ENCODE measurements at regions not wholly inside any gene's neighbourhood (a gene's known extent, or its start where the extent isn't known, plus 50 kb on each side); places are given as distances from the start of the nearest gene placed in this dataset.

DNA sequence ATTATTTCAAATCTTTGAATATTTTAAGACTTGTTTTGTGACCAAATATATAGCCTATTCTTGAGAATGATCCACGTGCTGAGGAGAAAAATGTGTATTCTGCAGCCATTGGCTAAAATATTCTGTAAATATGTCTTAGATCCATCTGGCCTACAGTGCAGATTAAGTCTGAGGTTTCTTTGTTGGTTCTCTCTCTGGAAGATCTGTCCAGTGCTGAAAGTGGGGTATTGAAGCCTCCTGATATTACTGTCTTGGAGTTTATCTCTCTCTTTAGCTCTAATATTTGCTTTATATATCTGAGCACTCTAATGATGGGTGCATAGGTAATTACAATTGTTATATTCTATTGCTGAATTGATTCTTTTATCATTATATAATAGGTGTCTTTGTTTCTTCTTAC is 617.4 kb upstream of the LRFN5 start:
- Mint-ChIP-seq H3K4me1 (no peaks in the 10 kb centered on the region), H3K4me3 (no peak overlapping the region), H3K9me3 (peaks cover 0 to 20% (median 7%) of the 10 kb centered on the region in 7 donors), H3K27ac (no peak overlapping the region), H3K36me3 (no peaks in the 10 kb centered on the region), H3K27me3 (ENCODE audit: low read depth in 3 of 3) (no peaks in the 10 kb centered on the region)
- Histone ChIP-seq H3K4me3 (replicated peaks in 1 of 3; ENCODE audit: low read depth in 2 of 3, low read length in 3 of 3) (no peak overlapping the region), H3K36me3 (replicated peaks in 1 of 2; ENCODE audit: control insufficient read depth in 1 of 2, insufficient read depth in 2 of 2, low read length in 2 of 2) (no peaks in the 10 kb centered on the region), H2AFZ (ENCODE audit: insufficient read depth, low read depth, low read length, poor library complexity, severe bottlenecking) (no peak overlapping the region), H3K9ac (ENCODE audit: insufficient read depth, low read length, poor library complexity, severe bottlenecking) (no peak overlapping the region), H3K27me3 (ENCODE audit: control insufficient read depth in 2 of 2, insufficient read depth in 2 of 2, low read length in 2 of 2) (no peaks in the 10 kb centered on the region), H3K4me2 (replicated peaks; ENCODE audit: extremely low read depth, low read length, poor library complexity, severe bottlenecking) (no peak overlapping the region), H4K20me1 (ENCODE audit: insufficient read depth, low read length) (no peaks in the 10 kb centered on the region), H3K4me1 (ENCODE audit: control insufficient read depth in 1 of 2, insufficient read depth in 2 of 2, low read length in 2 of 2) (no peaks in the 10 kb centered on the region), H3K9me3 (replicated peaks in 1 of 2; ENCODE audit: control insufficient read depth in 1 of 2, insufficient read depth in 1 of 2, low read length in 2 of 2) (peaks cover 3 to 4% of the 10 kb centered on the region in 2 donors), H3K79me2 (ENCODE audit: insufficient read depth, low read length) (no peaks in the 10 kb centered on the region), H3K27ac (ENCODE audit: low read depth in 1 of 2, low read length in 2 of 2) (no peak overlapping the region)
- no peak for TF ChIP-seq CTCF (IDR thresholded peaks at IDR 0.05)
- DNase-seq: no peak
- intact Hi-C loops (cut with micrococcal nuclease): no loop called here
- WGBS (ENCODE audit: insufficient coverage): no CpG with 5 or more reads among the region's 1 CpG

DNA sequence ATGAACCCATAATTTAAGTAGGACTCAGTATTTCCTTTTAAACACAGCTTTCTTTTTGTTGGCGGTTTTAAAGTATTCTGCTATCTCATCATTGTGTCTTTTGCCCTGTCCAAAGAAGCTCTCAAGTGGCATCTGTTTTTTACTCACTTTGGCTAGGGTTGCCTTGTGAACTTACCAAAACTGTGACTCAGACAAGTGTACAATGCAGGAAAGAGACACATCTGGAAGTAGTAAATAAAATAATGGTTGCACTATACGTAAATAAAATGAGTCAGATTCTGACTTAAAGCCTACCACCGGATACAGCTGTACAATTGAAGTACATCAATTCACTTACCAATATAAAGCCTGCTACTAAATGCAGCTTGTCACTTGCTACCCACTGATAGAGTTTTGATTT is 619.2 kb upstream of the LRFN5 start:
- 83% methylated on average over 1 of the region's 3 CpGs for WGBS (ENCODE audit: insufficient coverage)
- no peaks in the 10 kb centered on the region for H3K4me1 Mint-ChIP-seq
- H4K20me1 ChIP-seq (ENCODE audit: insufficient read depth, low read length): no peaks in the 10 kb centered on the region

More for the DNA sequence above, 619.2 kb upstream of the LRFN5 start:
- no peak for DNase-seq
- H3K27ac ChIP-seq (ENCODE audit: low read depth in 1 of 2, low read length in 2 of 2): no peak overlapping the region
- no peaks in the 10 kb centered on the region for H3K4me1 ChIP-seq (ENCODE audit: control insufficient read depth in 1 of 2, insufficient read depth in 2 of 2, low read length in 2 of 2)
- Mint-ChIP-seq H3K36me3 (no peaks in the 10 kb centered on the region), H3K27me3 (ENCODE audit: low read depth in 3 of 3) (no peaks in the 10 kb centered on the region), H3K9me3 (peaks cover 0 to 18% (median 3%) of the 10 kb centered on the region in 7 donors), H3K27ac (no peak overlapping the region), H3K4me3 (no peak overlapping the region)
- no peak for TF ChIP-seq CTCF (IDR thresholded peaks at IDR 0.05)
- H3K9ac ChIP-seq (ENCODE audit: insufficient read depth, low read length, poor library complexity, severe bottlenecking): no peak overlapping the region
- peaks cover 0 to 4% of the 10 kb centered on the region in 2 donors for H3K9me3 ChIP-seq (replicated peaks in 1 of 2; ENCODE audit: control insufficient read depth in 1 of 2, insufficient read depth in 1 of 2, low read length in 2 of 2)
- no peak overlapping the region for H3K4me2 ChIP-seq (replicated peaks; ENCODE audit: extremely low read depth, low read length, poor library complexity, severe bottlenecking)
- H2AFZ ChIP-seq (ENCODE audit: insufficient read depth, low read depth, low read length, poor library complexity, severe bottlenecking): no peak overlapping the region
- no peaks in the 10 kb centered on the region for H3K36me3 ChIP-seq (replicated peaks in 1 of 2; ENCODE audit: control insufficient read depth in 1 of 2, insufficient read depth in 2 of 2, low read length in 2 of 2)
- intact Hi-C loops (cut with micrococcal nuclease): no loop called here
- no peaks in the 10 kb centered on the region for H3K79me2 ChIP-seq (ENCODE audit: insufficient read depth, low read length)
- no peak overlapping the region for H3K4me3 ChIP-seq (replicated peaks in 1 of 3; ENCODE audit: low read depth in 2 of 3, low read length in 3 of 3)
- no peaks in the 10 kb centered on the region for H3K27me3 ChIP-seq (ENCODE audit: control insufficient read depth in 2 of 2, insufficient read depth in 2 of 2, low read length in 2 of 2)
